ENCODE measurements at regions not wholly inside any gene's neighbourhood (a gene's known extent, or its start where the extent isn't known, plus 50 kb on each side); places are given as distances from the start of the nearest gene placed in this dataset.

GRCh38 chr3:146834917-146835316 lies 229.8 kb upstream of the PLSCR5 start:
- TF ChIP-seq POLR2A (IDR thresholded peaks at IDR 0.05) (no peak), EP300 (IDR thresholded peaks at IDR 0.05; ENCODE audit: low read depth) (no peak), CTCF (IDR thresholded peaks at IDR 0.05) (no peak), POLR2AphosphoS5 (IDR thresholded peaks at IDR 0.05) (no peak)
